H9 (cell line): ENCODE measurements at regions not wholly inside any gene's neighbourhood (a gene's known extent, or its start where the extent isn't known, plus 50 kb on each side); places are given as distances from the start of the nearest gene placed in this dataset.

Experiments used
- DNase-seq: peaks from one replicate; pipeline ENCODE4 v3.0.0-alpha.2; 2017
- H2AFZ ChIP-seq: one replicate; pipeline ENCODE4 v1.6.1; 2013; ENCODE audit warnings: mild to moderate bottlenecking, low read length, control low read depth, moderate library complexity
- H2AK5ac ChIP-seq: 2 replicates; pipeline ENCODE4 v1.6.1; 2013; ENCODE audit warnings: low read length, control low read depth, mixed read lengths; ENCODE audit not compliant: insufficient read length
- H2BK120ac ChIP-seq: one replicate; pipeline ENCODE4 v1.6.1; 2013; ENCODE audit warnings: low read depth, mild to moderate bottlenecking, low read length, control low read depth, inconsistent platforms; ENCODE audit not compliant: poor library complexity, severe bottlenecking
- H2BK12ac ChIP-seq: 2 replicates; pipeline ENCODE4 v1.6.1; 2013; ENCODE audit warnings: low read length, control low read depth, mixed read lengths, low read depth; ENCODE audit not compliant: insufficient read length
- H2BK15ac ChIP-seq: 2 replicates; pipeline ENCODE4 v1.6.1; 2013; ENCODE audit warnings: low read depth, low read length, control low read depth
- H2BK20ac ChIP-seq: one replicate; pipeline ENCODE4 v1.6.1; 2013; ENCODE audit warnings: low read depth, mild to moderate bottlenecking, low read length, control low read depth, inconsistent platforms; ENCODE audit not compliant: poor library complexity, severe bottlenecking
- H2BK5ac ChIP-seq: 2 replicates; pipeline ENCODE4 v1.6.1; 2013; ENCODE audit warnings: low read length, control low read depth, mixed read lengths; ENCODE audit not compliant: insufficient read length
- H3K14ac ChIP-seq: 2 replicates; pipeline ENCODE4 v1.6.1; 2013; ENCODE audit warnings: low read length, control low read depth; ENCODE audit not compliant: insufficient read depth
- H3K18ac ChIP-seq: 2 replicates; pipeline ENCODE4 v1.6.1; 2013; ENCODE audit warnings: low read depth, mild to moderate bottlenecking, mixed read lengths, low read length, control low read depth; ENCODE audit not compliant: insufficient read length
- H3K23ac ChIP-seq: 2 replicates; pipeline ENCODE4 v1.6.1; 2013; ENCODE audit warnings: low read length, control low read depth, mixed read lengths, low read depth; ENCODE audit not compliant: insufficient read length
- H3K23me2 ChIP-seq: 2 replicates; pipeline ENCODE4 v1.6.1; 2013; ENCODE audit warnings: low read depth, mild to moderate bottlenecking, mixed read lengths, low read length, control low read depth; ENCODE audit not compliant: insufficient read length, poor library complexity, severe bottlenecking
- H3K27ac ChIP-seq: 2 replicates; pipeline ENCODE4 v1.5.1; 2013; ENCODE audit warnings: low read length, control low read depth, mixed read lengths, low read depth; ENCODE audit not compliant: insufficient read length
- H3K27me3 ChIP-seq: 2 replicates; pipeline ENCODE4 v1.6.1; 2013; ENCODE audit warnings: low read length, control low read depth, inconsistent platforms; ENCODE audit not compliant: insufficient read depth
- H3K4ac ChIP-seq: 2 replicates; pipeline ENCODE4 v1.6.1; 2013; ENCODE audit warnings: low read depth, mild to moderate bottlenecking, control low read depth, inconsistent platforms, low read length, moderate library complexity
- H3K4me1 ChIP-seq: 2 replicates; pipeline ENCODE4 v1.6.1; 2013; ENCODE audit warnings: low read length, control low read depth, inconsistent platforms; ENCODE audit not compliant: insufficient read depth
- H3K4me2 ChIP-seq: 2 replicates; pipeline ENCODE4 v1.6.1; 2013; ENCODE audit warnings: low read length, control low read depth, mixed read lengths; ENCODE audit not compliant: insufficient read length, insufficient read depth
- H3K56ac ChIP-seq: 2 replicates; pipeline ENCODE4 v1.6.1; 2013; ENCODE audit warnings: low read depth, mild to moderate bottlenecking, mixed read lengths, low read length, control low read depth; ENCODE audit not compliant: insufficient read length
- H3K79me1 ChIP-seq: 2 replicates; pipeline ENCODE4 v1.6.1; 2013; ENCODE audit warnings: low read depth, mild to moderate bottlenecking, moderate library complexity, low read length, control low read depth, inconsistent platforms; ENCODE audit not compliant: insufficient read depth, poor library complexity, severe bottlenecking
- H3K79me2 ChIP-seq: 2 replicates; pipeline ENCODE4 v1.6.1; 2013; ENCODE audit warnings: low read length, control low read depth, inconsistent platforms; ENCODE audit not compliant: insufficient read depth
- H3K9ac ChIP-seq: 2 replicates; pipeline ENCODE4 v1.6.1; 2013; ENCODE audit warnings: low read length, control low read depth, mixed read lengths; ENCODE audit not compliant: insufficient read length; ENCODE audit errors: extremely low read depth
- H3K9me3 ChIP-seq: one replicate; pipeline ENCODE4 v1.6.1; 2013; ENCODE audit warnings: low read depth, low read length, inconsistent platforms; ENCODE audit not compliant: control insufficient read depth
- H3T11ph ChIP-seq: one replicate; pipeline ENCODE4 v1.6.1; 2013; ENCODE audit warnings: mild to moderate bottlenecking, low read length, control low read depth, inconsistent platforms
- H4K20me1 ChIP-seq: one replicate; pipeline ENCODE4 v1.6.1; 2013; ENCODE audit not compliant: control insufficient read depth, insufficient read length, insufficient read depth
- H4K5ac ChIP-seq: 2 replicates; pipeline ENCODE4 v1.6.1; 2013; ENCODE audit warnings: low read depth, mild to moderate bottlenecking, mixed read lengths, low read length, control low read depth; ENCODE audit not compliant: insufficient read length
- H4K8ac ChIP-seq: replicated peaks from 2 replicates; pipeline ENCODE4 v1.6.1; 2013; ENCODE audit warnings: low read length, control low read depth, mixed read lengths, low read depth; ENCODE audit not compliant: insufficient read length
- H4K91ac ChIP-seq: 2 replicates; pipeline ENCODE4 v1.6.1; 2013; ENCODE audit warnings: low read depth, mild to moderate bottlenecking, moderate library complexity, mixed read lengths, low read length, control low read depth; ENCODE audit not compliant: insufficient read length
- H3K27ac Mint-ChIP-seq, 3 experiments: 2 replicates in 2 of 3; 3 replicates in 1 of 3; pipeline ENCODE4 v1.8.0; 2020 to 2021; ENCODE audit warnings: mixed read lengths in 3 of 3, mild to moderate bottlenecking in 1 of 3, moderate library complexity in 1 of 3
- H3K27me3 Mint-ChIP-seq: 2 replicates; pipeline ENCODE4 v1.8.0; 2021; ENCODE audit warnings: low read depth, mild to moderate bottlenecking, moderate library complexity, mixed read lengths
- H3K36me3 Mint-ChIP-seq, 3 experiments: 2 replicates in 2 of 3; 3 replicates in 1 of 3; pipeline ENCODE4 v1.8.0; 2020 to 2021; ENCODE audit warnings: low read depth in 3 of 3, mixed read lengths in 3 of 3; ENCODE audit not compliant: insufficient read depth in 1 of 3
- H3K4me1 Mint-ChIP-seq, 2 experiments: 2 replicates each; pipeline ENCODE4 v1.8.0; 2020; ENCODE audit warnings: mixed read lengths in 2 of 2
- H3K4me3 Mint-ChIP-seq, 2 experiments: 2 replicates in 1 of 2; 3 replicates in 1 of 2; pipeline ENCODE4 v1.8.0; 2020 to 2021; ENCODE audit warnings: mild to moderate bottlenecking in 2 of 2, mixed read lengths in 2 of 2, moderate library complexity in 1 of 2
- H3K9me3 Mint-ChIP-seq, 2 experiments: 2 replicates in 1 of 2; 3 replicates in 1 of 2; pipeline ENCODE4 v1.8.0; 2020; ENCODE audit warnings: mild to moderate bottlenecking in 2 of 2, mixed read lengths in 2 of 2, moderate library complexity in 1 of 2
- WGBS: extraction: QIAGEN DNeasy Blood & Tissue Kit; methylation state at CpG from one replicate; pipeline ENCODE4 v1.1.7; 2013; ENCODE audit warnings: missing lambda C conversion rate, low lambda C conversion rate, mixed read lengths; ENCODE audit not compliant: insufficient read length; ENCODE audit errors: extremely low coverage; 5-methylcytosine and 5-hydroxymethylcytosine counted together
- TF ChIP-seq, protein P1 (sequence below): fragments of 200-600 bp; sonication (generic); conservative IDR thresholded peaks from 3 replicates; pipeline ENCODE4 v1.8.0; 2021; ENCODE audit warnings: antibody characterized with exemption, mild to moderate bottlenecking

DNA sequence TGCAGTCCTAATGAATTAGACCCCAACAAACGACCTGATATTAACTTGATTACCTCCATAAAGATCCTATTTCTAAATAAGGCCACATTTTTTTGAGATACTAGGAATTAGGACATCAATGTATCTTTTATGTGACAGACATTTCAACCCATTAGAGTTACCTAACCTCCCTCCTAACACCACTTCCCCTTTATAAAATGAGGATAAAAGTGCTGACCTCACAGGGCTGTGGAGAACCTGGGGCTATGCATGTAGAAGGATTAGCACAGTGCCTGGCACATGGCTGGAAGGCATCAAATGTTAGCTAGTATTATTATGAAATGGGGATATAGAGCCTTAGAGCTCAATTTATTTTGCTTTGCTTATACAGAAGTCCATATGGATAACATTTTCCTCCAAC is 53.5 kb upstream of the LRRN1 start:
- Mint-ChIP-seq H3K36me3 (no peaks in the 10 kb centered on the region), H3K4me1 (peaks cover 6 to 11% of the 10 kb centered on the region in 2 experiments), H3K27me3 (no peaks in the 10 kb centered on the region), H3K9me3 (no peaks in the 10 kb centered on the region), H3K4me3 (no peak overlapping the region), H3K27ac (no peak overlapping the region; a peak in 2 of 7 replicates)
- H3K4me2 ChIP-seq, result no peak overlapping the region
- H3K9me3 ChIP-seq, result no peaks in the 10 kb centered on the region
- H3K23ac ChIP-seq, result no peak overlapping the region
- no peak overlapping the region for H2AFZ ChIP-seq
- no peaks in the 10 kb centered on the region for H3K79me2 ChIP-seq
- H3T11ph ChIP-seq, result no peak overlapping the region
- H2BK5ac ChIP-seq, result no peak overlapping the region
- no CpG with 5 or more reads among the region's 1 CpG for WGBS
- H3K14ac ChIP-seq, result no peak overlapping the region
- no peak overlapping the region for H2BK15ac ChIP-seq
- H2AK5ac ChIP-seq, result no peak overlapping the region
- H4K5ac ChIP-seq, result no peak overlapping the region
- DNase-seq, result no peak
- H4K8ac ChIP-seq, result no peak overlapping the region
- no peak overlapping the region for H4K91ac ChIP-seq
- no peak overlapping the region for H3K18ac ChIP-seq
- H4K20me1 ChIP-seq, result no peaks in the 10 kb centered on the region
- no peaks in the 10 kb centered on the region for H3K79me1 ChIP-seq
- H3K27ac ChIP-seq, result no peak overlapping the region
- no peak overlapping the region for H3K9ac ChIP-seq
- no peaks in the 10 kb centered on the region; the same call in 1 of the 2 replicates for H3K4me1 ChIP-seq
- H3K56ac ChIP-seq, result no peak overlapping the region
- no peaks in the 10 kb centered on the region for H3K23me2 ChIP-seq
- H3K27me3 ChIP-seq, result no peaks in the 10 kb centered on the region
- H2BK120ac ChIP-seq, result no peak overlapping the region
- H3K4ac ChIP-seq, result no peak overlapping the region
- TF ChIP-seq, protein P1, sequence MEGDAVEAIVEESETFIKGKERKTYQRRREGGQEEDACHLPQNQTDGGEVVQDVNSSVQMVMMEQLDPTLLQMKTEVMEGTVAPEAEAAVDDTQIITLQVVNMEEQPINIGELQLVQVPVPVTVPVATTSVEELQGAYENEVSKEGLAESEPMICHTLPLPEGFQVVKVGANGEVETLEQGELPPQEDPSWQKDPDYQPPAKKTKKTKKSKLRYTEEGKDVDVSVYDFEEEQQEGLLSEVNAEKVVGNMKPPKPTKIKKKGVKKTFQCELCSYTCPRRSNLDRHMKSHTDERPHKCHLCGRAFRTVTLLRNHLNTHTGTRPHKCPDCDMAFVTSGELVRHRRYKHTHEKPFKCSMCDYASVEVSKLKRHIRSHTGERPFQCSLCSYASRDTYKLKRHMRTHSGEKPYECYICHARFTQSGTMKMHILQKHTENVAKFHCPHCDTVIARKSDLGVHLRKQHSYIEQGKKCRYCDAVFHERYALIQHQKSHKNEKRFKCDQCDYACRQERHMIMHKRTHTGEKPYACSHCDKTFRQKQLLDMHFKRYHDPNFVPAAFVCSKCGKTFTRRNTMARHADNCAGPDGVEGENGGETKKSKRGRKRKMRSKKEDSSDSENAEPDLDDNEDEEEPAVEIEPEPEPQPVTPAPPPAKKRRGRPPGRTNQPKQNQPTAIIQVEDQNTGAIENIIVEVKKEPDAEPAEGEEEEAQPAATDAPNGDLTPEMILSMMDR, result no peak
- H2BK20ac ChIP-seq, result no peak overlapping the region
- no peak overlapping the region for H2BK12ac ChIP-seq
